Choroid plexus epithelial cell (primary cell): ENCODE measurements at regions not wholly inside any gene's neighbourhood (a gene's known extent, or its start where the extent isn't known, plus 50 kb on each side); places are given as distances from the start of the nearest gene placed in this dataset.
"Not testable (repeated sequence)": the region's sequence is repeated elsewhere in the genome, so short reads cannot be mapped to it uniquely, and the experiment has no call there.

Experiments used
- DNase-seq: peaks from one replicate; pipeline ENCODE4 v3.0.0-alpha.2; 2010; ENCODE audit warnings: low read depth
- H3K4me3 ChIP-seq: 2 replicates; pipeline ENCODE4 v1.5.1; 2011; ENCODE audit warnings: low read depth, mild to moderate bottlenecking, control low read depth, low read length, moderate library complexity
- TF ChIP-seq, protein P1 (sequence below): conservative IDR thresholded peaks from 2 replicates; pipeline ENCODE4 v1.5.1; 2011; ENCODE audit warnings: low read depth, mild to moderate bottlenecking, control low read depth, inconsistent platforms, low read length, moderate library complexity

DNA sequence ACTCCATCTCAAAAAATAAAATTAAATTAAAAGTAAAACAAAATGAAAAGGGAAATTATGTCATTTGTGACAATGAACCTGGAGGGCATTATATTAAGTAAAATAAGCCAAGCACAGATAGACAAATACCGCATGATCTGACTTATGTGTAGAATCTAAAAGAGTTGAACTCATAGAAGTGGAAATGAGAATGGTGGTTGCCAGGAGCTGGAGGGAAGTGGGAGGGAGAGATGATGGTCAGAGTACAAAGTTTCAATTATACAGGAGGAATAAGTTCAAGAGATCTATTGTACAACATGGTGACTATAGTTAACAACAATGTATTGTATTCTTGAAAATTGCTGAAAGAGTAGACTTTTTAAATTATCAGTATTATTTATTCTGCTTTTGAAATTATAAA is 183.4 kb downstream of the ID4 start:
- H3K4me3 ChIP-seq = no peak overlapping the region
- DNase-seq = no peak
- TF ChIP-seq, protein P1, sequence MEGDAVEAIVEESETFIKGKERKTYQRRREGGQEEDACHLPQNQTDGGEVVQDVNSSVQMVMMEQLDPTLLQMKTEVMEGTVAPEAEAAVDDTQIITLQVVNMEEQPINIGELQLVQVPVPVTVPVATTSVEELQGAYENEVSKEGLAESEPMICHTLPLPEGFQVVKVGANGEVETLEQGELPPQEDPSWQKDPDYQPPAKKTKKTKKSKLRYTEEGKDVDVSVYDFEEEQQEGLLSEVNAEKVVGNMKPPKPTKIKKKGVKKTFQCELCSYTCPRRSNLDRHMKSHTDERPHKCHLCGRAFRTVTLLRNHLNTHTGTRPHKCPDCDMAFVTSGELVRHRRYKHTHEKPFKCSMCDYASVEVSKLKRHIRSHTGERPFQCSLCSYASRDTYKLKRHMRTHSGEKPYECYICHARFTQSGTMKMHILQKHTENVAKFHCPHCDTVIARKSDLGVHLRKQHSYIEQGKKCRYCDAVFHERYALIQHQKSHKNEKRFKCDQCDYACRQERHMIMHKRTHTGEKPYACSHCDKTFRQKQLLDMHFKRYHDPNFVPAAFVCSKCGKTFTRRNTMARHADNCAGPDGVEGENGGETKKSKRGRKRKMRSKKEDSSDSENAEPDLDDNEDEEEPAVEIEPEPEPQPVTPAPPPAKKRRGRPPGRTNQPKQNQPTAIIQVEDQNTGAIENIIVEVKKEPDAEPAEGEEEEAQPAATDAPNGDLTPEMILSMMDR = no peak

DNA sequence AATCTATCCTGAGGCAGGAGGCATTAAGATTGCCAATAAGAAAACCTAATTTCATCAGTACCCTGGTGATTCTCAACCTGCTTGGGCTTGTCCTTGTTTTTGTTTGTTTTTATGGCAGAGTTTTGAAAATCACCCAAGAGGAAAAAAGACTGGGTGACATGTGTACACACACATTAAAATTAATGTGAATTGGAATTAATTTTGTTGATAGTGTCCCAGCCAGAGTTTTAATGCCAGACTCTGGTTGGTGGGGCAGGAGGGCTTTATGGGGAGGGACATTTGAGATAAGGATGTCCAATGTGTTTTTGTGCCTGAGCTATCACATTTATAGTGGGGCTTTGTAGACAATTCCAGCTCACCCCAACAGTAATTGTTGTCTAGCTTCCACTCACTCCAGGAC is 184.6 kb downstream of the ID4 start:
- DNase-seq = no peak

DNA sequence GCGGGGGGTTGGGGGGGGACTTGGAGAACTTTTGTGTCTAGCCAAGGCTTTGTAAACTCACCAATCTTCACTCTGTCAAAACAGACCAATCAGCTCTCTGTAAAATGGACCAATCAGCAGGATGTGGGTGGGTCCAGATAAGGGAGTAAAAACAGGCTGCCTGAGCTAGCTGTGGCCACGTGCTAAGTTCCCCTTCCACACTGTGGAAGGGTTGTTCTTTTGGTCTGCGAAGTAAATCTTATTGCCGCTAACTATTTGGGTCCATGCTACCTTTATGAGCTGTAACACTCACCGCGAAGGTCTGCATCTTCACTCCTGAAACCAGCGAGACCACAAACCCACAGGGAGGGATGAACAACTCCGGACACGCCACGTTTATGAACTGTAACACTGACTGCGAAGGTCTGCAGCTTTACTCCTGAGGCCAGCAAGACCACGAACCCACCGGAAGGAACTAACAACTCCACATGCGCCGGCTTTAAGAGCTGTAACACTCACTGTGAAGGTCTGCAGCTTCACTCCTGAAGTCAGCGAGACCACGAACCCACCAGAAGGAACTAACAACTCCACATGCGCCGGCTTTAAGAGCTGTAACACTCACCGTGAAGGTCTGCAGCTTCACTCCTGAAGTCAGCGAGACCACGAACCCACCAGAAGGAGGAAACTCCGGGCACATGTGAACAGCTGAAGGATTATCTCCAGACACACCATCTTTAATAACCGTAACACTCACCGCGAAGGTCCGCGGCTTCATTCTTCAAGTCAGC is 186.6 kb downstream of the ID4 start:
- H3K4me3 ChIP-seq, DNase-seq: not testable (repeated sequence)

More for the DNA sequence above, 184.6 kb downstream of the ID4 start:
- H3K4me3 ChIP-seq = no peak overlapping the region
- TF ChIP-seq, protein P1 = no peak

DNA sequence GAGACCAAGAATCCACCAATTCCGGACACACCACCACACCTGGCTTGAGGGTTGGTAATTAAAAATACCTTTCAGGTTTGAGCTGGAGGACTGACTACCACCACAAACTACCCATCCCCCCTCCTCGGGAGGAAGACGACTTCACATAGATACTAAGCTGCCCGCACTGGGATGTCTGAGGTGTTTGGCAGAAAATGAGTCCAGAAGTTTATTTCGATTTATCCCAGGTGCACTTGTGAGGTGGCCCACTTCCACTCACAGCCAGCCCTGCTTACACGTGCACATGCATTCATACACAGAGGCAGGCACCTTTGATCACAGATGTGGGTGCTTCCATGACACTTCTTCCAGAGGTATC is 187.1 kb downstream of the ID4 start:
- no peak for DNase-seq
- TF ChIP-seq, protein P1 = no peak
- no peak overlapping the region for H3K4me3 ChIP-seq

DNA sequence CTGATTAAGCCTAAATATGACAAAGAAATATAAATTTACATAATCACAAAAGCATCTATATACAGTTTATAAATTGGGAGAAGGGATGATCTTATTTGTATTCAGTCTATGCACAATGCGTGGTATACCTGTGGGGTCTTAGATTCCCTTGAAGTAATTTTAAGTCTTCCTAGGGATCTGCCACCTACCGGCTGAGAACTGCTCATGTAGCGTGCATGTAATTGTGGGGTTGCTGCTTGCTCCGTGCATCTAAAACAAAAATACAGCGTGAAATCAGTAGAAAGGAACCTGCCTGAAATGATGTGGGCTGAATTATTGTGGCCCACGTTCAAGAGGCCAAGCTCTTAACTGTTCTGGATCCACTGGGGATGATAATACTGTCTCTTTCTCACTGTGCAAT is 187.3 kb downstream of the MBOAT1 start:
- no peak overlapping the region for H3K4me3 ChIP-seq
- TF ChIP-seq, protein P1 = no peak
- no peak for DNase-seq

DNA sequence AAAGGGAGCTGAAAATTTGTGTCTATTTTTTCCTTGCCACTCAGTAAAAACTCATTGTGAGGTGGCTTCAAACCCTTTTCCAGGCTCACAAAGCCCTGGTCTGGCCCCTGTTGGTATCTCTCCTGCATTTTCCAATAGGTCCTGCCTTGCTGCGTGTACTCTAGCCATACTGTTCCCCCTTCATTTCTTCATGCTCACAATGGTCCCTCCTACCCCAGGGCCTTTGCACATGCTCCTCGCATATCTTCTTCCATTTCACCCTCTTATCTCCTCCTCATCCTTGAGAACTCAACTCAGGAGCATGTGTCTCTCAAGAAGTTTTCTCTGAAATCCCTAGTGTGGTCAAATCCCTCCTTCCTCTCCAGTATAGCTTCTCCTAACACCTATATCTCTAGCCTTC is 186.6 kb downstream of the MBOAT1 start:
- no peak for DNase-seq
- no peak overlapping the region for H3K4me3 ChIP-seq
- TF ChIP-seq, protein P1 = no peak

DNA sequence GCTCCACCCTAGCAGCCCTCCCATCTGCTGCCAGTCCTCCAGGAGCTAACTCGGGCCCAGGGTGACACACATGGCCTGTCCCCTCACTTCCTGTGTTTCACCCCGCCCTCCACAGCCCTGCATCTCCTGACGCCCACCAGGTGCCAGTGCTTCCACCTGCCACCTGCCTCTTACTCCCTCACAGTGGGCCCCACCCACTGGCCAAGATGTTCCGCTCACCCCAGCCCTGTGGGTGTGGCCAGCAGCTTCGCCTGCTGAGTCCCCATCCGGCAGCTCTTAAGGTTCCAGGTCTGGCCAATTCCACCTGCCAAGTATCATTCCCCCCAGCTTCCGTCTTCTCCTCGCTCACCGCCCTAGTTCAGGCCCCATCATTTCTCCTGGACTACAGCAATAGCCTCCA is 184.1 kb downstream of the MBOAT1 start:
- no peak for DNase-seq
- TF ChIP-seq, protein P1 = no peak
- no peak overlapping the region for H3K4me3 ChIP-seq
